Colonic mucosa (tissue), 4 donors: ENCODE measurements at regions not wholly inside any gene's neighbourhood (a gene's known extent, or its start where the extent isn't known, plus 50 kb on each side); places are given as distances from the start of the nearest gene placed in this dataset.

Source experiments
- DNase-seq: peaks from one replicate; pipeline ENCODE4 v3.0.0-alpha.2; 2020
- H3K27ac ChIP-seq: fragments of 200-600 bp; one replicate; pipeline ENCODE4 v1.8.0; 2021
- H3K27me3 ChIP-seq: fragments of 200-600 bp; one replicate; pipeline ENCODE4 v1.8.0; 2021
- H3K36me3 ChIP-seq: fragments of 200-600 bp; one replicate; pipeline ENCODE4 v1.8.0; 2021
- H3K4me1 ChIP-seq: fragments of 200-600 bp; one replicate; pipeline ENCODE4 v1.8.0; 2021; ENCODE audit warnings: mild to moderate bottlenecking
- H3K4me3 ChIP-seq: fragments of 200-600 bp; one replicate; pipeline ENCODE4 v1.8.0; 2021
- H3K9ac ChIP-seq, 2 donors: one replicate each; pipeline ENCODE4 v1.7.0; 2013; ENCODE audit warnings: control low read depth in 2 of 2, low read depth in 2 of 2, low read length in 2 of 2
- H3K9me3 ChIP-seq: fragments of 200-600 bp; one replicate; pipeline ENCODE4 v1.8.0; 2021
- intact Hi-C: fragments of 100-400 bp; cut with DNase I; formaldehyde crosslinking; loops from one replicate; pipeline ENCODE4 v1.14.1; 2022
- TF ChIP-seq, protein P1 (sequence below): fragments of 200-600 bp; IDR thresholded peaks from one replicate; pipeline ENCODE4 v1.8.0; 2022; ENCODE audit warnings: antibody characterized with exemption, mild to moderate bottlenecking
- donor health status: healthy.
- donor health status: DM: no; HTN: no; CAD: no.
- donor health status: DM: no; HTN: no; CAD: no.

DNA sequence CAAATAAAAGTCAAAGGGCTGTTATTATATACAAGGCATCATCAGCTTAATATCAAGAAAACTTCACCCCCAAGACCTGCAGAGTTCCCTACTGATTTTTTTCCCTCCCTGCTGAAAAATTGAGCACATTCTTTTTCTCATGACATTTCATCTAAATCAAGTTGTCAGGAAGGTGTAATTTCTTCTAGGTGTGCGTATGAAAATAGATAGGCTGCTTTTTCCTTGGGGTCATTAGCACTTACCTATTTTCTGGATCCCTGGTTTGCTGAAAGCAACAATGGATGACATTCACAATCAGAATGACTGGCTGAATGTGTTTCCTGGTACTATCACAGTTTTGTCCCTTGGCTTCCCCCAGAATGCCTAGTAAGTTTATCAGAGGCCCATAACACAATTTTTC lies 225.0 kb upstream of the KIRREL3 start:
- H3K9me3 ChIP-seq, result no peaks in the 10 kb centered on the region
- intact Hi-C loops, result no loop called here
- no peaks in the 10 kb centered on the region for H3K27me3 ChIP-seq
- TF ChIP-seq, protein P1, sequence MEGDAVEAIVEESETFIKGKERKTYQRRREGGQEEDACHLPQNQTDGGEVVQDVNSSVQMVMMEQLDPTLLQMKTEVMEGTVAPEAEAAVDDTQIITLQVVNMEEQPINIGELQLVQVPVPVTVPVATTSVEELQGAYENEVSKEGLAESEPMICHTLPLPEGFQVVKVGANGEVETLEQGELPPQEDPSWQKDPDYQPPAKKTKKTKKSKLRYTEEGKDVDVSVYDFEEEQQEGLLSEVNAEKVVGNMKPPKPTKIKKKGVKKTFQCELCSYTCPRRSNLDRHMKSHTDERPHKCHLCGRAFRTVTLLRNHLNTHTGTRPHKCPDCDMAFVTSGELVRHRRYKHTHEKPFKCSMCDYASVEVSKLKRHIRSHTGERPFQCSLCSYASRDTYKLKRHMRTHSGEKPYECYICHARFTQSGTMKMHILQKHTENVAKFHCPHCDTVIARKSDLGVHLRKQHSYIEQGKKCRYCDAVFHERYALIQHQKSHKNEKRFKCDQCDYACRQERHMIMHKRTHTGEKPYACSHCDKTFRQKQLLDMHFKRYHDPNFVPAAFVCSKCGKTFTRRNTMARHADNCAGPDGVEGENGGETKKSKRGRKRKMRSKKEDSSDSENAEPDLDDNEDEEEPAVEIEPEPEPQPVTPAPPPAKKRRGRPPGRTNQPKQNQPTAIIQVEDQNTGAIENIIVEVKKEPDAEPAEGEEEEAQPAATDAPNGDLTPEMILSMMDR, result no peak
- no peaks in the 10 kb centered on the region for H3K4me1 ChIP-seq
- H3K9ac ChIP-seq, result no peak overlapping the region
- no peaks in the 10 kb centered on the region for H3K36me3 ChIP-seq
- H3K4me3 ChIP-seq, result no peak overlapping the region
- no peak overlapping the region for H3K27ac ChIP-seq
- DNase-seq, result no peak

DNA sequence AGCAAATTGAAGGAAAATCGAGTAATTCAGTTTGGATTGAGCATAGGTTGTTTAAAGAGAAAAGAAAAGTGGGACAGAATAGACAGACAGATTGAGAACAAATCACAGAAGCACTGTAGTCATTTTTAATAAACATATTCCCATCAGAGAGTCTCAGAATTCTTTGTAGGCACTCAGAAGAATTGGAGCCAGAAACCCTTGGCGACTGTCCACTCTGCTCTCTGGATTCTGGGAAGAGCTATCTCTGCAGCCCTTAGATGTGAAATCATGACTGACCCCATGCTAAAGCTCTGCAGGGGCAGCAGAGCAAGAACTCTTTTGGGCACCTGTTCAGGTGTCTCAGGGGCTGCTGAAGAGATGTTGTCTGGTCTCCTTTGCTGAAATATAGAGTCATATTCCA lies 223.7 kb upstream of the KIRREL3 start:
- no peaks in the 10 kb centered on the region for H3K4me1 ChIP-seq
- H3K4me3 ChIP-seq, result no peak overlapping the region
- DNase-seq, result no peak
- no peak overlapping the region for H3K27ac ChIP-seq
- intact Hi-C loops, result no loop called here
- H3K36me3 ChIP-seq, result no peaks in the 10 kb centered on the region
- TF ChIP-seq, protein P1, result no peak
- no peaks in the 10 kb centered on the region for H3K9me3 ChIP-seq
- no peak overlapping the region for H3K9ac ChIP-seq
- no peaks in the 10 kb centered on the region for H3K27me3 ChIP-seq

DNA sequence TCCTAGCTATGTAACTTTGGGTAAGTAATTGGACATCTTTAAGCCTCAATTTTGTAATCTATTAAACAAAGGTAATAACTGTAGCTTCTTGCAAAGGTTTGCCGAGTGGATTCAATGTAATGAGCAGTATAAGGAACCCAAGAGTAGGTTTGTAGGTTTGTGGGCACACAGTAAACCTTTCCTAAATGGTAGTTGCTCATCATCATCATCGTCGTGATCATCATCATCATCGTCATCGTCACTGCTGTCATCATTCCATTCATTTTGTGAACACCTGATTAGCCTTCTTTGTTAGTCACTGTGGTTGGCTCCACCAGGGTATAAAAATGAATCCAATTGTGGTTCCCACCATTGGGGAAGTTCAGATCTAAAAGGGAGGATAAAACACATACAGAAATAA lies 223.1 kb upstream of the KIRREL3 start:
- no peak for DNase-seq
- intact Hi-C loops, result no loop called here
- no peaks in the 10 kb centered on the region for H3K36me3 ChIP-seq
- no peaks in the 10 kb centered on the region for H3K27me3 ChIP-seq
- no peak overlapping the region for H3K4me3 ChIP-seq
- H3K9me3 ChIP-seq, result no peaks in the 10 kb centered on the region
- no peak overlapping the region for H3K9ac ChIP-seq
- H3K4me1 ChIP-seq, result no peaks in the 10 kb centered on the region
- TF ChIP-seq, protein P1, result no peak
- H3K27ac ChIP-seq, result no peak overlapping the region

DNA sequence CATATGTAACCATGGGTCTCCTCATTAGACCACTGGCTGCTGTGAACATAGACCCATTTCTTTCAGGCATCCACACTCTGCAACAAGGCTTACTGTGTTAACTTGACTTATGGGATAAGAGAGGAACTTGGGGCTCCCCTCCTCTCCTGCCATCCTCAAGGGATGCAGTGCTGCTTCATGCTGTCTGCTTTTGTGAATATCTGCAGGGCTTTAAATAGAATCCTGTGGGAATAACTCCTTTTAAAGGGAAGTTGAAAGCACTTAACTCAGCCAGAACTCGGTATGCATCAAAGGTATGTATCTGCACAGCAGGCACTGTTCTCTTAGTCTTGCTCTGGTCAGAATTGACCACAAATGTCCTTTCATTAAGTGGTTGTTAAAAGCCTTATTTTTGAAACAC lies 222.5 kb upstream of the KIRREL3 start:
- H3K36me3 ChIP-seq, result no peaks in the 10 kb centered on the region
- H3K27ac ChIP-seq, result no peak overlapping the region
- no peak overlapping the region for H3K9ac ChIP-seq
- intact Hi-C loops, result no loop called here
- H3K4me1 ChIP-seq, result no peaks in the 10 kb centered on the region
- H3K9me3 ChIP-seq, result no peaks in the 10 kb centered on the region
- no peaks in the 10 kb centered on the region for H3K27me3 ChIP-seq
- DNase-seq, result no peak
- TF ChIP-seq, protein P1, result no peak
- H3K4me3 ChIP-seq, result no peak overlapping the region

DNA sequence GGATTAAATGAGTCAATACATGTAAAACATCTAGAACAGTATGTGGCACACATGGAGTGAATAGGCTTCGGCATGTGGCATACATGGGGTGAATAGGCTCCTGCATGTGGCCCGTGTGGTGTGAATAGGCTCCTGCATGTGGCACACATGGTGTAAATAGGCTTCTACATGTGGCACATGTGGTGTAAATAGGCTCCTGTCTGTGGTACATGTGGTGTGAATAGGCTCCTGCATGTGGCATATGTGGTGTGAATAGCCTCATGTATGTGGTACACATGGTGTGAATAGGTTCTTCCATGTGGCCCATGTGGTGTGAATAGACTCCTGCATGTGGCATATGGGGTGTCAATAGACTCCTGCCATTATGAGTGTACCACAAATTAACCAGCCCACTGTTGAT lies 219.1 kb upstream of the KIRREL3 start:
- TF ChIP-seq, protein P1, result no peak
- H3K9me3 ChIP-seq, result no peaks in the 10 kb centered on the region
- no peaks in the 10 kb centered on the region for H3K4me1 ChIP-seq
- no peak overlapping the region for H3K27ac ChIP-seq
- H3K36me3 ChIP-seq, result no peaks in the 10 kb centered on the region
- H3K9ac ChIP-seq, result no peak overlapping the region
- DNase-seq, result no peak
- intact Hi-C loops, result no loop called here
- H3K27me3 ChIP-seq, result no peaks in the 10 kb centered on the region
- H3K4me3 ChIP-seq, result no peak overlapping the region

DNA sequence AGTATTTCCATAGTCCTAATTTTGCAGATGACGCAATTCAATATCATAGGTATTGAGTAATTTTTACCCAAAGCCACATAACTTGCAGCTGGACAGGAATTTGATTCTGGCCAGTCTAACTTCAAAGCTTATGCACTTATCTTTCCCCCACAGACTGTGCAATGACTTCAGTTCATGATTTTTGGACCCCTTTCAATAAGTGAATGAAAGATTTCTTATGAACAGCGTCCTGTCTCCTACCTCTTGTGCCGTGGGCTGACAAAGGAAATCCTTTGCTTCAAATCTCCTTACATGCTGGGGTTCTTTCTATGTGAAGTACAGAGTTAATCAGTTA lies 217.7 kb upstream of the KIRREL3 start:
- intact Hi-C loops, result no loop called here
- Histone ChIP-seq H3K27ac (no peak overlapping the region), H3K4me1 (no peaks in the 10 kb centered on the region), H3K27me3 (no peaks in the 10 kb centered on the region), H3K4me3 (no peak overlapping the region), H3K9ac (no peak overlapping the region), H3K36me3 (no peaks in the 10 kb centered on the region), H3K9me3 (no peaks in the 10 kb centered on the region)
- TF ChIP-seq, protein P1, result no peak
- no peak for DNase-seq
